Epithelial cell of esophagus (primary cell): ENCODE measurements at regions not wholly inside any gene's neighbourhood (a gene's known extent, or its start where the extent isn't known, plus 50 kb on each side); places are given as distances from the start of the nearest gene placed in this dataset.

Experiments used
- DNase-seq: peaks from one replicate; pipeline ENCODE4 v3.0.0; 2010; ENCODE audit warnings: low read depth
- H3K4me3 ChIP-seq: 2 replicates; pipeline ENCODE4 v1.5.1; 2011; ENCODE audit warnings: mild to moderate bottlenecking, low read length, control low read depth
- TF ChIP-seq, protein P1 (sequence below): IDR thresholded peaks from 2 replicates; pipeline ENCODE4 v1.5.1; 2011; ENCODE audit warnings: low read depth, mild to moderate bottlenecking, low read length, control low read depth, inconsistent platforms; ENCODE audit not compliant: insufficient read depth; ENCODE audit errors: missing control alignments

DNA sequence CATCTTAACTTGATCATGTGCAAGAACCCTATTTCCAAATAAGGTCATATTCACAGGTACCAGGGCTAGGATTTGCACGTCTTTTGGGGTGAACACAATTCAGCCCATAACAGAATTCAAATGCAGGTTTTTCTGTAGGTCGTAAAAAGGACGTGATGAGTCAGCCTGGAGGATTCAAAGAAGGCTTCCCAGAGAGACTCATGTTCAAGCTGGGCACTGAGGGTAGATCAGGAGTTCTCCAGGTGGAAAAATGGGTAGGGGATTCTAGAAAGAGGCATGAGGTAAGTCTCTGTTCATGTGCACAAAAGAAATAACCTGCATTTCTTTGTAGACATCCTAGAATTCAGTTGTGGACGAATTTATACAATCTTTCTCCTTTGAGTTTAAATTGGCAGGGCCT is 160.4 kb downstream of the RPS24 start:
- TF ChIP-seq, protein P1, sequence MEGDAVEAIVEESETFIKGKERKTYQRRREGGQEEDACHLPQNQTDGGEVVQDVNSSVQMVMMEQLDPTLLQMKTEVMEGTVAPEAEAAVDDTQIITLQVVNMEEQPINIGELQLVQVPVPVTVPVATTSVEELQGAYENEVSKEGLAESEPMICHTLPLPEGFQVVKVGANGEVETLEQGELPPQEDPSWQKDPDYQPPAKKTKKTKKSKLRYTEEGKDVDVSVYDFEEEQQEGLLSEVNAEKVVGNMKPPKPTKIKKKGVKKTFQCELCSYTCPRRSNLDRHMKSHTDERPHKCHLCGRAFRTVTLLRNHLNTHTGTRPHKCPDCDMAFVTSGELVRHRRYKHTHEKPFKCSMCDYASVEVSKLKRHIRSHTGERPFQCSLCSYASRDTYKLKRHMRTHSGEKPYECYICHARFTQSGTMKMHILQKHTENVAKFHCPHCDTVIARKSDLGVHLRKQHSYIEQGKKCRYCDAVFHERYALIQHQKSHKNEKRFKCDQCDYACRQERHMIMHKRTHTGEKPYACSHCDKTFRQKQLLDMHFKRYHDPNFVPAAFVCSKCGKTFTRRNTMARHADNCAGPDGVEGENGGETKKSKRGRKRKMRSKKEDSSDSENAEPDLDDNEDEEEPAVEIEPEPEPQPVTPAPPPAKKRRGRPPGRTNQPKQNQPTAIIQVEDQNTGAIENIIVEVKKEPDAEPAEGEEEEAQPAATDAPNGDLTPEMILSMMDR: no peak
- DNase-seq: no peak
- no peak overlapping the region for H3K4me3 ChIP-seq

DNA sequence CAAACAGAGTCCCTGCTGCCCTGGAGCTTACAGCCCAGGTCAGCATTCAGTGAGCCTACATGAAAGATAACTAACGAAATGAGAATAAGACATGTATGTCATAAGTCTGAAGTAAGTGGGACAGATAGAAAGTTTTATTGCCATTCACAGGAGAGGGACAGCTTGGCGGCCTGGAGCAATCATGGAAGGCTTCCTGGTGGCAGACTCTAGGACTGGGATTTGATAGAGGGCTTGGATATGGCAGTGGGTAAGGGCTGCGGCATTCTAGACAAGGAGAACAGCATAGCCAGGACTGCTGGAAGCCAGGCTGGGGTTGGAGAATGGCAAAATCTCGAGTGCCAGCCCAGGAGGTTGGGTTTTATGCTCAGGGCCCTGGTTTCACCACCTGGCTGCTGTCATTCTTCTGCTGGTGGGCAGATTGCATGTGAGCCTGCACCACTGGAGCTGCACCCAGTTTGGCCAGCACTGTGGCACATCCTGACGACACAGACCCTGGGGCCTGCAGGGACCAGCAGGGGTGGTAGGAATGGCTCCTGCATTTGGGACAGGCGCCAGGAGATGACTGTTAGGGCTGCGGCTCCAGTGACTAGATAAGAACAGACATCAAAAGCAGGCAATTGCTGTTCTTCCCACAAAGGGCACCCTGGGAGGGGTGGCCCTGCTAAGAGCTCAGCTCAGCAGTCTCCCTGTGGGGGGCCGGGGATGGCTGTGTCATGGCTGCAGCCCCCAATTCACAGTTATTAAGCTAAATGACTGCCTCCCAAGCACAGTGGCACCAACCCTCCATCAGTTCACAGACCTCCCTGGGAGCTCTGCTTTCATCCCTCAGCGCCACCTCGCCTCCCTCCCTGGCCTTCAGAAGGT is 161.1 kb downstream of the RPS24 start:
- peak; percentile 66 for DNase-seq
- TF ChIP-seq, protein P1: no peak
- no peak overlapping the region for H3K4me3 ChIP-seq

DNA sequence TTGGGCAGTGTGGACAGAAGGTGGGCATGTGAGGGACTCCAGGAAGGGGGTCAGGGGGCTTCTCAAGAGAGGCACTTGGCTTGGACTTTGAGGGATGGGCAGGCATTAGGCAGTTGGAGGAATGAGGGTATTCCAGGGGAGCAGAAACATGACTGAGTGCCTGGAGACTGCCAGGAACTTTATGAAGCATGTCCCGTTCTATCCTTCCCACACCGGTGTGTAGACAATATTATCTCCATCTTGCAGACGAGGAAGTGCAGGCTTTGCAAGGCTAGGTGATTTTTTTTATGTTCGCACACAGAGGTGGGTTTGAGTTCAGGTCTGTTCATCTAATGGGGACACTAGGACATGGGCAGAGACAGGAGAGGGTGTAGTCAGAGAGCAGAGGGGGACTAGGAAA is 162.7 kb downstream of the RPS24 start:
- H3K4me3 ChIP-seq: no peak overlapping the region
- TF ChIP-seq, protein P1: no peak
- no peak for DNase-seq

DNA sequence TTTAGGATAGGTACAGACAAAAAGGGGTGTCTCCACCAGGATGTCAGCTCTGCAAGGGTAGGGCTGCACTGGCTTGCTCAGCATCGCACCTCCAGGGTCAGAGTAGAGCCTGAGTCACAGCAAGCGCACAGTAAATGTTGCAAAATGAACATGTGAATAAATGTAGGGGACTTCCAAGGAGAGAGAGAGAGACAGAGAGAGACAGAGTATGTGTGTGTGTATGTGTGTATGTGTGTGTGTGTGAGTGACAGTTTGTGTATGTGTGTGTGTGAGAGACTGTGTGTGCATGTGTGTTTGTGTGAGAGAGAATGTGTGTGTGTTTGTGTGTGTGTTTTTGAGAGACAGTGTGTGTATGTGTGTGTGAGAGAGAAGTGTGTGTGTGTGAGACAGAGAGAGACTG is 163.3 kb downstream of the RPS24 start:
- TF ChIP-seq, protein P1: no peak
- peak; percentile 97 for DNase-seq

DNA sequence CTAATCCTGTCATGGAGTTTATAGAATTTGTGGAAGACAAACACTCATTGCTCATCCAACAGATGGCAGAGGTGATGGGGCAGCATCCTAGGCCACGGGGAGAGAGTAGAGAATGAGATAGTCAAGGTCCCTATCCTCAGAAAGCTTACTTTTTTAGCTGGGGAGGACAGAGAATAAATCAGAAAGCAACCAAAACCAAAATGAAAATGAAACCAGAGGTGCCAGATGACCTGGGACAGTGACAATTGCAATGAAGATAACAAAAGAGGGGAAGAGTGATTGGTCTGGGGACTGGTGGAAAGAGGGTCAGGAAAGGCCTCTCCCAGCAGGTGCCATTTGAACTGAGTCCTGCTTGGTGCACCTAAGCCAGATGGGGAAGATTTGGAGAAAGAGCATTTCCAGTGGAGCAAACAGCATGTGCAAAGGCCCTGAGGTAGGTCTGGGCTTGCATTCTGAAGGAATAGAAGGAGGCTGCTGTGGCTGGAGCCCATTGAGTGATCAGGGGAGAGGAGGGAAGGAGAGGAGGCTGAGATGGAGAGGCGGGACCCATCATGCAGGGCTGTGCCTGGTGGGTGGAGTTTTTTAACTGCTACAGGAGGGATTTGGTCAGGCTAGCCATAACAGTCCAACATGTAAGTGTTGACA is 164.1 kb downstream of the RPS24 start:
- DNase-seq: no peak
- H3K4me3 ChIP-seq: no peak overlapping the region
- TF ChIP-seq, protein P1: no peak

More for the DNA sequence above, 163.3 kb downstream of the RPS24 start:
- H3K4me3 ChIP-seq: no peak overlapping the region

DNA sequence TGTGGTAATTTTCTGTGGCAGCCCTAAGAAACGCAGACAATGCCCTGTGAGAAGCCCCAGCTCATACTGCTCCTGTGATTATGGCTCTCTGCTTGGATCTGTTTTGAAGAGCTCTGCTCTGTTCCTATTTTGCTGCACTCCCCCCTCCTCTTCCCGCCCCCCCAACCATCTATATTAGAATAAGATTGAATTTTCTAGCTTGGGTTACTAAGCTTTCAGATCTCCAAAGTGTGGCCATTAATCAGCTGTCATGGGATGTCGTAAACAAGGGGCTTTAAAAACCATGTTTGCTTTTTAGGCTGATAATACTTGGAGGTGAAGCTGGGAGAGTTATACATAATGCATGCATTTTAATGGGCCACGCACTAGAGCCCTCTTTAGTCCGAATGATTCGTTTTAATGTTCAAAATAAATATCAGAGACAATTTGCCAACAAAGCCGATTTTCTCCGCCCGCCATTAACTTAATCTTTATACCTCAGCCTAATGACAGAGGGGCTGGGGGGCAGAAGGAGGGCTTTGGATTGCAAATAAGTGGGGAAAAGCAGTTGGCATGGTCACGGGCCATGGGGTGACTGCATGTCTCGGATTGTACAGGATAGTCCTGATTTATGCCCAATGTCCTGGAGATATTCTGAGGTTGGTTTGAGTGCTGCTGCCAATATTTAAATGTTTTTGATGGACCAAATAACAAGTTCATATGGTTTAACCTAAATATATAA is 165.5 kb downstream of the RPS24 start:
- no peak overlapping the region for H3K4me3 ChIP-seq
- TF ChIP-seq, protein P1: no peak

More for the DNA sequence above, 165.5 kb downstream of the RPS24 start:
- DNase-seq: no peak
